DND-41 (cell line): ENCODE measurements at regions not wholly inside any gene's neighbourhood (a gene's known extent, or its start where the extent isn't known, plus 50 kb on each side); places are given as distances from the start of the nearest gene placed in this dataset.

Experiments
- EZH2 ChIP-seq: IDR thresholded peaks from 3 replicates; pipeline ENCODE4 v1.6.1; 2012; ENCODE audit warnings: borderline replicate concordance, low read depth, mild to moderate bottlenecking, moderate library complexity, low read length, inconsistent platforms; ENCODE audit not compliant: severe bottlenecking
- TF ChIP-seq, protein P1 (sequence below): IDR thresholded peaks from 2 replicates; pipeline ENCODE4 v1.5.1; 2012; ENCODE audit warnings: borderline replicate concordance, low read length, moderate library complexity, mild to moderate bottlenecking; ENCODE audit not compliant: poor library complexity, severe bottlenecking; ENCODE audit errors: extremely low read depth

DNA sequence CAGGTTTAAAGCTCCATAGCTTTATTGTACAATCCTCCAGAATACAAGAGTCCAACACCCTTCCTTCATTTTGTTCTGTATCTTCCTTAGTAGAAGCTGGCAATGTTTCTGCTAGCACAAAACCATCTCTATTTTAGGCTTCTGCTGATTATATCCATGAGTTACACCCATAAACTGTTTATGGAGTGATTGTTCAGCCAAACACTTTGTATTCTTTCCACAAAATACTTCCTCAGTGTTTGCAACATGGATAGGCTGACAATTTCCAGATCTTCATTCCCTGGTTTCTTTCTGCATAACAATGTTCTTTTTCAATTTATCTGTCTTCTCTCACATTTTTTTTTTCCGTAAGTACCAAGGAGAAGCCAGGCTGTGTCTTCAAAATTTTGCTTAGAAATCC, 839.9 kb upstream of the CDH8 start:
- TF ChIP-seq, protein P1, sequence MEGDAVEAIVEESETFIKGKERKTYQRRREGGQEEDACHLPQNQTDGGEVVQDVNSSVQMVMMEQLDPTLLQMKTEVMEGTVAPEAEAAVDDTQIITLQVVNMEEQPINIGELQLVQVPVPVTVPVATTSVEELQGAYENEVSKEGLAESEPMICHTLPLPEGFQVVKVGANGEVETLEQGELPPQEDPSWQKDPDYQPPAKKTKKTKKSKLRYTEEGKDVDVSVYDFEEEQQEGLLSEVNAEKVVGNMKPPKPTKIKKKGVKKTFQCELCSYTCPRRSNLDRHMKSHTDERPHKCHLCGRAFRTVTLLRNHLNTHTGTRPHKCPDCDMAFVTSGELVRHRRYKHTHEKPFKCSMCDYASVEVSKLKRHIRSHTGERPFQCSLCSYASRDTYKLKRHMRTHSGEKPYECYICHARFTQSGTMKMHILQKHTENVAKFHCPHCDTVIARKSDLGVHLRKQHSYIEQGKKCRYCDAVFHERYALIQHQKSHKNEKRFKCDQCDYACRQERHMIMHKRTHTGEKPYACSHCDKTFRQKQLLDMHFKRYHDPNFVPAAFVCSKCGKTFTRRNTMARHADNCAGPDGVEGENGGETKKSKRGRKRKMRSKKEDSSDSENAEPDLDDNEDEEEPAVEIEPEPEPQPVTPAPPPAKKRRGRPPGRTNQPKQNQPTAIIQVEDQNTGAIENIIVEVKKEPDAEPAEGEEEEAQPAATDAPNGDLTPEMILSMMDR: no peak
- TF ChIP-seq EZH2: no peak
